ENCODE measurements at regions not wholly inside any gene's neighbourhood (a gene's known extent, or its start where the extent isn't known, plus 50 kb on each side); places are given as distances from the start of the nearest gene placed in this dataset.
"Not testable (repeated sequence)": the region's sequence is repeated elsewhere in the genome, so short reads cannot be mapped to it uniquely, and the experiment has no call there.

- no peaks in the 10 kb centered on the region for H3K9me3 ChIP-seq (replicated peaks in 1 of 3)
- no peaks in the 10 kb centered on the region for H3K36me3 ChIP-seq (replicated peaks in 1 of 2)
- no peaks in the 10 kb centered on the region for H3K4me1 ChIP-seq (replicated peaks in 1 of 2)
- 94 to 100% (median 98%) methylated on average over 3 of the region's 3 CpGs for WGBS, 4 donors
- DNase-seq: peak in 1 of 7 donors; percentile 11
- no peak for TF ChIP-seq POLR2A (IDR thresholded peaks at IDR 0.05)
- TF ChIP-seq, protein P1, sequence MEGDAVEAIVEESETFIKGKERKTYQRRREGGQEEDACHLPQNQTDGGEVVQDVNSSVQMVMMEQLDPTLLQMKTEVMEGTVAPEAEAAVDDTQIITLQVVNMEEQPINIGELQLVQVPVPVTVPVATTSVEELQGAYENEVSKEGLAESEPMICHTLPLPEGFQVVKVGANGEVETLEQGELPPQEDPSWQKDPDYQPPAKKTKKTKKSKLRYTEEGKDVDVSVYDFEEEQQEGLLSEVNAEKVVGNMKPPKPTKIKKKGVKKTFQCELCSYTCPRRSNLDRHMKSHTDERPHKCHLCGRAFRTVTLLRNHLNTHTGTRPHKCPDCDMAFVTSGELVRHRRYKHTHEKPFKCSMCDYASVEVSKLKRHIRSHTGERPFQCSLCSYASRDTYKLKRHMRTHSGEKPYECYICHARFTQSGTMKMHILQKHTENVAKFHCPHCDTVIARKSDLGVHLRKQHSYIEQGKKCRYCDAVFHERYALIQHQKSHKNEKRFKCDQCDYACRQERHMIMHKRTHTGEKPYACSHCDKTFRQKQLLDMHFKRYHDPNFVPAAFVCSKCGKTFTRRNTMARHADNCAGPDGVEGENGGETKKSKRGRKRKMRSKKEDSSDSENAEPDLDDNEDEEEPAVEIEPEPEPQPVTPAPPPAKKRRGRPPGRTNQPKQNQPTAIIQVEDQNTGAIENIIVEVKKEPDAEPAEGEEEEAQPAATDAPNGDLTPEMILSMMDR (IDR thresholded peaks at IDR 0.05): no peak
- no peak overlapping the region for H3K27ac ChIP-seq
- no peaks in the 10 kb centered on the region for H3K27me3 ChIP-seq
- intact Hi-C loops (cut with DNase I): no loop called here
- no peak overlapping the region for H3K4me3 ChIP-seq
Observed at GRCh38 chr5:138694146-138694545, 59.1 kb upstream of the CTNNA1 start.

GRCh38 chr5:138692370-138692769, 60.9 kb upstream of the CTNNA1 start:
- no peaks in the 10 kb centered on the region for H3K4me1 ChIP-seq (replicated peaks in 1 of 2)
- intact Hi-C loops (cut with DNase I): no loop called here
- no peaks in the 10 kb centered on the region for H3K36me3 ChIP-seq (replicated peaks in 1 of 2)
- no peak overlapping the region for H3K27ac ChIP-seq
- TF ChIP-seq POLR2A (IDR thresholded peaks at IDR 0.05): no peak
- TF ChIP-seq, protein P1 (IDR thresholded peaks at IDR 0.05): no peak
- DNase-seq: no peak
- no peak overlapping the region for H3K4me3 ChIP-seq
- no peaks in the 10 kb centered on the region for H3K27me3 ChIP-seq
- no peaks in the 10 kb centered on the region for H3K9me3 ChIP-seq (replicated peaks in 1 of 3)

GRCh38 chr5:138686668-138687067, 66.6 kb upstream of the CTNNA1 start:
- WGBS, 4 donors: 58 to 79% (median 64%) methylated on average over 3 to 4 of the region's 4 CpGs
- DNase-seq: no peak
- no peaks in the 10 kb centered on the region for H3K27me3 ChIP-seq
- no peaks in the 10 kb centered on the region for H3K9me3 ChIP-seq (replicated peaks in 1 of 3)
- H3K4me3 ChIP-seq: no peak overlapping the region
- H3K4me1 ChIP-seq (replicated peaks in 1 of 2): peaks cover 0 to 9% of the 10 kb centered on the region in 2 donors
- no peaks in the 10 kb centered on the region for H3K36me3 ChIP-seq (replicated peaks in 1 of 2)
- intact Hi-C loops (cut with DNase I): no loop called here
- H3K27ac ChIP-seq: no peak overlapping the region
- no peak for TF ChIP-seq POLR2A (IDR thresholded peaks at IDR 0.05)
- TF ChIP-seq, protein P1 (IDR thresholded peaks at IDR 0.05): no peak

DNA sequence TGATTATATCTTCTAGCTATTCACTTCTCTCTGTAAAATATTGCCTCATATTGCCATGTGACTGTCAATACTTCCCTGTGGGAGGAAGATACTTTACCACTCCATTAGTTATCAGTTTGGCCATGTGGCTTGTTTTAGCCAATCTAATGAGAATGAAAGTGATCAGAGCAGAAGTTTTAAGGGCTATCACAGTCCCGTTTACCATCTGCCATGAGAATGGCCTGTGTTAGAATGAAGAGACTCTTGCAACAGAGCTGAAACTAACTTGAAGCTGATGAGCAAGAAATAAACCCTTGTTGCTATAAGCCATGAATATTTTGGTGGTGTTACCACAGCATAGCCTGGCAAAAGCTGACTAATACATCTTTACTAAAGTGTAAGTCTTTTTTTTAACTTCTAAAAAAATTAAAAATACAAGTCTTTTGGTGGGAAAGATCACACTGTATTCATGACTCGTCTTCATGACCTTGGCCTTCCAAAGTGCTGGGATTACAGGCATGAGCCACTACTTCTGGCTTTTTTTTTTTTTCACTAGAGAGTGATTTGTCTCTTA, 68.0 kb upstream of the CTNNA1 start:
- Histone ChIP-seq H3K4me1 (replicated peaks in 1 of 2) (peaks cover 0 to 9% of the 10 kb centered on the region in 2 donors), H3K9me3 (replicated peaks in 1 of 3) (no peaks in the 10 kb centered on the region), H3K27ac (peak overlapping the region in 2 of 5 donors; percentile 38 to 58), H3K27me3 (no peaks in the 10 kb centered on the region), H3K4me3 (no peak overlapping the region), H3K36me3 (replicated peaks in 1 of 2) (no peaks in the 10 kb centered on the region)
- intact Hi-C loops (cut with DNase I): no loop called here
- DNase-seq: peak in 5 of 7 donors; percentile 29 to 60 (median 53)
- WGBS, 4 donors: 30 to 42% (median 40%) methylated on average over 2 of the region's 2 CpGs
- TF ChIP-seq, protein P1 (IDR thresholded peaks at IDR 0.05): no peak

DNA sequence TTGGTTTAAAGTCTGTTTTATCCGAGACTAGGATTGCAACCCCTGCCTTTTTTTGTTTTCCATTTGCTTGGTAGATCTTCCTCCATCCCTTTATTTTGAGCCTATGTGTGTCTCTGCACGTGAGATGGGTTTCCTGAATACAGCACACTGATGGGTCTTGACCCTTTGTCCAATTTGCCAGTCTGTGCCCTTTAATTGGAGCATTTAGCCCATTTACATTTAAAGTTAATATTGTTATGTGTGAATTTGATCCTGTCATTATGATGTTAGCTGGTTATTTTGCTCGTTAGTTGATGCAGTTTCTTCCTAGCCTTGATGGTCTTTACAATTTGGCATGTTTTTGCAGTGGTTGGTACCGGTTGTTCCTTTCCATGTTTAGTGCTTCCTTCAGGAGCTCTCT, 70.8 kb upstream of the CTNNA1 start:
- H3K9me3 ChIP-seq (replicated peaks in 1 of 3); H3K27ac ChIP-seq; H3K27me3 ChIP-seq; H3K36me3 ChIP-seq (replicated peaks in 1 of 2); DNase-seq; H3K4me3 ChIP-seq; intact Hi-C loops (cut with DNase I); H3K4me1 ChIP-seq (replicated peaks in 1 of 2): not testable (repeated sequence)
- WGBS, 4 donors: 75 to 100% (median 88%) methylated on average over 1 to 4 of the region's 4 CpGs

- H3K27me3 ChIP-seq; H3K4me1 ChIP-seq (replicated peaks in 1 of 2); DNase-seq; H3K4me3 ChIP-seq; H3K9me3 ChIP-seq (replicated peaks in 1 of 3); H3K36me3 ChIP-seq (replicated peaks in 1 of 2); H3K27ac ChIP-seq; intact Hi-C loops (cut with DNase I): not testable (repeated sequence)
- WGBS, 4 donors: 92 to 97% (median 95%) methylated on average over 2 to 3 of the region's 3 CpGs
Observed at GRCh38 chr5:138678826-138679225, 74.4 kb upstream of the CTNNA1 start.
